K562 (cell line): ENCODE measurements at regions not wholly inside any gene's neighbourhood (a gene's known extent, or its start where the extent isn't known, plus 50 kb on each side); places are given as distances from the start of the nearest gene placed in this dataset.

Source experiments
- ATAC-seq: fragments of 200-7000 bp; cut with Tn5 transposase; 3 replicates; pipeline ENCODE4 v1.9.1; 2020; ENCODE audit warnings: moderate library complexity
- BruUV-seq: library from RNA; stranded (reverse); fragments of 400-500 nt; replicated peaks from 2 replicates; lab custom pipeline; 2021; lab: Mats Ljungman, UMichigan
- CTCF ChIA-PET: fragments of 300-600 bp; formaldehyde crosslinking; extraction: SDS; loops from one replicate; lab custom pipeline; 2021; ENCODE audit warnings: low intra/inter-chr PET ratio; lab: Yijun Ruan, JAX
- POLR2A ChIA-PET: fragments of 300-600, 350-650 bp; sonication (Branson Sonifier 250); formaldehyde crosslinking; extraction: SDS; loops from one replicate; lab custom pipeline; 2021; ENCODE audit warnings: antibody characterized with exemption, inconsistent platforms; lab: Yijun Ruan, JAX
- DNase-seq, 4 experiments: peaks; one replicate each; pipeline versions ENCODE4 v3.0.0 to v3.0.0-alpha.2; 2011 to 2018; ENCODE audit warnings: low spot score in 3 of 4, mixed read lengths in 3 of 4; ENCODE audit errors: extremely low read depth in 1 of 4
- FAIRE-seq: peaks from 2 replicates; lab custom pipeline; 2011; peaks lifted over from hg19 to GRCh38; lab: Jason Lieb, UNC
- H2AFZ ChIP-seq: 2 replicates; pipeline ENCODE4 v1.6.0; 2011; ENCODE audit warnings: low read depth, low read length, control low read depth, inconsistent platforms
- H3K27ac ChIP-seq: fragments of 200-600 bp; 3 replicates; pipeline ENCODE4 v1.8.0; 2011; ENCODE audit warnings: low read depth, mild to moderate bottlenecking, control low read depth, inconsistent platforms, low read length, moderate library complexity, mixed read lengths; ENCODE audit errors: extremely low read depth
- H3K27me3 ChIP-seq, 2 experiments: fragments of 300-600 bp in 1 of 2; 2 replicates in 1 of 2; 3 replicates in 1 of 2; pipeline versions ENCODE4 v1.6.0 to v1.8.0; 2011; ENCODE audit warnings: inconsistent platforms in 2 of 2, low read length in 2 of 2, mild to moderate bottlenecking in 1 of 2, mixed read lengths in 1 of 2, moderate library complexity in 1 of 2; ENCODE audit not compliant: control insufficient read depth in 2 of 2, insufficient read depth in 2 of 2
- H3K36me3 ChIP-seq: fragments of 300-600 bp; 3 replicates; pipeline ENCODE4 v1.8.0; 2011; ENCODE audit warnings: mild to moderate bottlenecking, low read length, inconsistent platforms; ENCODE audit not compliant: control insufficient read depth, insufficient read depth
- H3K4me1 ChIP-seq, 2 experiments: fragments of 200-600 bp in 1 of 2; replicated peaks in 1 of 2; 2 replicates in 1 of 2; 3 replicates in 1 of 2; pipeline versions ENCODE4 v1.5.1 to v1.8.0; 2011; ENCODE audit warnings: inconsistent platforms in 2 of 2, low read length in 2 of 2, mild to moderate bottlenecking in 1 of 2, mixed read lengths in 1 of 2, moderate library complexity in 1 of 2; ENCODE audit not compliant: control insufficient read depth in 2 of 2, insufficient read depth in 2 of 2
- H3K4me2 ChIP-seq: 2 replicates; pipeline ENCODE4 v1.6.1; 2011; ENCODE audit warnings: low read length, control low read depth, inconsistent platforms, mixed read lengths; ENCODE audit not compliant: insufficient read depth
- H3K4me3 ChIP-seq: fragments of 200-600 bp; sonication (generic), shearing (Covaris generic); 2 replicates; pipeline ENCODE4 v1.5.1; 2016; ENCODE audit warnings: control low read depth, inconsistent platforms
- H3K79me2 ChIP-seq: fragments of 200-600 bp; 3 replicates; pipeline ENCODE4 v1.8.0; 2011; ENCODE audit warnings: low read length, inconsistent platforms; ENCODE audit not compliant: control insufficient read depth, insufficient read depth
- H3K9ac ChIP-seq, 2 experiments: 2 replicates each; pipeline versions ENCODE4 v1.6.0 to v1.6.1; 2011; ENCODE audit warnings: low read depth in 2 of 2, low read length in 2 of 2, control low read depth in 1 of 2, inconsistent platforms in 1 of 2, mild to moderate bottlenecking in 1 of 2, mixed read lengths in 1 of 2; ENCODE audit not compliant: insufficient read depth in 1 of 2
- H3K9me1 ChIP-seq: one replicate; pipeline ENCODE4 v1.6.0; 2011; ENCODE audit warnings: inconsistent platforms, mild to moderate bottlenecking, low read length, moderate library complexity; ENCODE audit not compliant: control insufficient read depth, insufficient read depth
- H3K9me3 ChIP-seq: replicated peaks from 2 replicates; pipeline ENCODE4 v1.5.1; 2011; ENCODE audit warnings: low read depth, low read length, inconsistent platforms; ENCODE audit not compliant: control insufficient read depth, insufficient read depth
- H4K20me1 ChIP-seq: replicated peaks from 2 replicates; pipeline ENCODE4 v1.6.1; 2011; ENCODE audit warnings: low read length, inconsistent platforms, mixed read lengths; ENCODE audit not compliant: control insufficient read depth, insufficient read depth
- E2F6 ChIP-seq, 2 experiments: IDR thresholded peaks; 2 replicates each; pipeline ENCODE4 v1.6.1; 2011; ENCODE audit warnings: borderline replicate concordance in 1 of 2, control low read depth in 1 of 2, low read depth in 1 of 2, low read length in 1 of 2, mild to moderate bottlenecking in 1 of 2, mixed read lengths in 1 of 2, moderate library complexity in 1 of 2; ENCODE audit not compliant: insufficient read depth in 1 of 2, insufficient read length in 1 of 2, poor library complexity in 1 of 2, severe bottlenecking in 1 of 2; ENCODE audit errors: extremely low read depth in 1 of 2
- HCFC1 ChIP-seq: IDR thresholded peaks from 2 replicates; pipeline ENCODE4 v1.6.1; 2012; ENCODE audit warnings: low read depth, low read length, improper control_type of control experiment
- STAT6 ChIP-seq: sonication (generic); formaldehyde crosslinking; IDR thresholded peaks from 2 replicates; pipeline ENCODE4 v1.8.1; 2023; ENCODE audit warnings: mild to moderate bottlenecking, missing genetic modification reagents
- ZNF639 ChIP-seq, 2 experiments: fragments of 200-800 bp in 1 of 2; sonication (Bioruptor generic) in 1 of 2; sonication (generic) in 1 of 2; formaldehyde crosslinking in 1 of 2; IDR thresholded peaks in 1 of 2; conservative IDR thresholded peaks in 1 of 2; 2 replicates each; pipeline versions ENCODE4 v1.5.0 to v1.6.1; 2016 to 2020; ENCODE audit warnings: missing compliant biosample characterization in 1 of 2, missing genetic modification characterization in 1 of 2, missing genetic modification reagents in 1 of 2
- WGBS: fragments of 100-300 bp; shearing (Covaris generic); methylation state at CpG from one replicate; pipeline ENCODE4 v1.1.6; 2016; ENCODE audit warnings: low coverage, mixed read lengths; ENCODE audit not compliant: insufficient coverage; ENCODE audit errors: missing lambda C conversion rate; 5-methylcytosine and 5-hydroxymethylcytosine counted together
- in situ Hi-C: fragments of 300-500 bp; cut with MboI; formaldehyde crosslinking; loops from 4 replicates; pipeline ENCODE4 v1.15.0; 2018; ENCODE audit warnings: inconsistent platforms, mixed read lengths
- intact Hi-C: fragments of 100-400 bp; cut with micrococcal nuclease; formaldehyde crosslinking; loops from 2 replicates; pipeline ENCODE4 v1.14.2; 2022

- TF ChIP-seq STAT6 (no peak), HCFC1 (no peak), E2F6 (IDR thresholded peaks at IDR 0.05; ENCODE audit: borderline replicate concordance in 1 of 2, extremely low read depth in 1 of 2, insufficient read depth in 1 of 2, insufficient read length in 1 of 2, low read depth in 1 of 2, low read length in 1 of 2, poor library complexity in 1 of 2, severe bottlenecking in 1 of 2) (no peak)
These were observed 371.5 kb upstream of the SLIT2 start (continued) for GRCh38 chr4:19880206-19880605.

- H3K9me1 ChIP-seq: no peaks in the 10 kb centered on the region
- in situ Hi-C loops (no loop called here), intact Hi-C loops (no loop called here)
- CTCF ChIA-PET: interaction anchor here (0.6 kb wide), 1 partner anchor 842 kb away, joined by 3 read pairs; no protein-coding TSS in a partner anchor
- no peak for ATAC-seq
- H3K27me3 ChIP-seq: no peaks in the 10 kb centered on the region
- H3K9ac ChIP-seq: no peak overlapping the region
- POLR2A ChIA-PET: no interaction called here
- H3K36me3 ChIP-seq: no peaks in the 10 kb centered on the region
- no peaks in the 10 kb centered on the region for H4K20me1 ChIP-seq
- BruUV-seq: no TSS peak
- H3K4me2 ChIP-seq: no peak overlapping the region
- H3K4me1 ChIP-seq: no peaks in the 10 kb centered on the region
- FAIRE-seq: no peak
- 7% methylated on average over 5 of the region's 5 CpGs for WGBS
- H3K27ac ChIP-seq: no peak overlapping the region
- no peaks in the 10 kb centered on the region for H3K9me3 ChIP-seq
- H3K4me3 ChIP-seq: no peak overlapping the region
- H3K79me2 ChIP-seq: no peaks in the 10 kb centered on the region
- TF ChIP-seq ZNF639 (CRISPR knock-in tag; conservative IDR thresholded peaks at IDR 0.05 in 1 of 2, IDR thresholded peaks at IDR 0.05 in 1 of 2): no peak
- no peak for DNase-seq
- H2AFZ ChIP-seq: no peak overlapping the region
These were observed 372.4 kb upstream of the SLIT2 start for GRCh38 chr4:19879330-19879729.
